ENCODE measurements at regions not wholly inside any gene's neighbourhood (a gene's known extent, or its start where the extent isn't known, plus 50 kb on each side); places are given as distances from the start of the nearest gene placed in this dataset.
A peak's percentile ranks its signal among the peaks of the same experiment; 100 is the strongest.

DNA sequence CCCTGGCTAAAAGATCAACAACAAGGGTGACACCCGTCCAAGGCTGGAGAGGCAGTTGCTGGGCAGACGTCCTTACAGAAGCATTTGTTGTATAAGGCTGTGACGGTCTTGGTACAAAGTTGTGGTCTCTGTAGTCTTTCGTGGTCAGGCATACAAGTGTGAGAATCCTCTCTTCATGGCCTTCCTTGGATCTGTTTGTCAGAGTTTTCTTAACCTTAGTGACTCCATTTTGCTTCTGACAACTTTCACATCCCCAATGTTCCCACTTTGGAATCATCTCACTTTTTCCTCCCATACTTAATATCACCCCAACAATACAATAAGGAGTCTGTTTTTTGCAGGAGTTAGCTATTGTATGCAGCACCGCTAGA lies 72.7 kb upstream of the ZCCHC2 start:
- TF ChIP-seq, protein P1, sequence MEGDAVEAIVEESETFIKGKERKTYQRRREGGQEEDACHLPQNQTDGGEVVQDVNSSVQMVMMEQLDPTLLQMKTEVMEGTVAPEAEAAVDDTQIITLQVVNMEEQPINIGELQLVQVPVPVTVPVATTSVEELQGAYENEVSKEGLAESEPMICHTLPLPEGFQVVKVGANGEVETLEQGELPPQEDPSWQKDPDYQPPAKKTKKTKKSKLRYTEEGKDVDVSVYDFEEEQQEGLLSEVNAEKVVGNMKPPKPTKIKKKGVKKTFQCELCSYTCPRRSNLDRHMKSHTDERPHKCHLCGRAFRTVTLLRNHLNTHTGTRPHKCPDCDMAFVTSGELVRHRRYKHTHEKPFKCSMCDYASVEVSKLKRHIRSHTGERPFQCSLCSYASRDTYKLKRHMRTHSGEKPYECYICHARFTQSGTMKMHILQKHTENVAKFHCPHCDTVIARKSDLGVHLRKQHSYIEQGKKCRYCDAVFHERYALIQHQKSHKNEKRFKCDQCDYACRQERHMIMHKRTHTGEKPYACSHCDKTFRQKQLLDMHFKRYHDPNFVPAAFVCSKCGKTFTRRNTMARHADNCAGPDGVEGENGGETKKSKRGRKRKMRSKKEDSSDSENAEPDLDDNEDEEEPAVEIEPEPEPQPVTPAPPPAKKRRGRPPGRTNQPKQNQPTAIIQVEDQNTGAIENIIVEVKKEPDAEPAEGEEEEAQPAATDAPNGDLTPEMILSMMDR (conservative IDR thresholded peaks at IDR 0.05): no peak
- no peaks in the 10 kb centered on the region for H3K4me1 ChIP-seq (ENCODE audit: control insufficient read depth, insufficient read depth, low read length)
- H3K4me3 ChIP-seq (ENCODE audit: low read length): no peak overlapping the region
- Mint-ChIP-seq H3K9me3 (no peaks in the 10 kb centered on the region), H3K36me3 (ENCODE audit: low read depth) (no peaks in the 10 kb centered on the region), H3K4me3 (no peak overlapping the region), H3K27me3 (ENCODE audit: insufficient read depth) (no peaks in the 10 kb centered on the region), H3K27ac (peak overlapping the region; percentile 40), H3K4me1 (peaks cover 25% of the 10 kb centered on the region)
- no peaks in the 10 kb centered on the region for H3K27me3 ChIP-seq (ENCODE audit: control insufficient read depth, insufficient read depth, low read length, poor library complexity, severe bottlenecking)
- no peaks in the 10 kb centered on the region for H3K9me3 ChIP-seq (ENCODE audit: control insufficient read depth, low read length)
- no peak overlapping the region for H3K9ac ChIP-seq (ENCODE audit: extremely low read depth, low read length, poor library complexity, severe bottlenecking)
- no peak for DNase-seq
- no peaks in the 10 kb centered on the region for H3K36me3 ChIP-seq (ENCODE audit: control insufficient read depth, insufficient read depth, low read length)
- no peak overlapping the region for H3K27ac ChIP-seq (ENCODE audit: low read depth, low read length)
- WGBS, 2 experiments (ENCODE audit: insufficient coverage in 1 of 2, insufficient read length in 1 of 2): 90 to 100% methylated on average over 3 to 5 of the region's 5 CpGs

- TF ChIP-seq, protein P1 (conservative IDR thresholded peaks at IDR 0.05): no peak
- Mint-ChIP-seq H3K27me3 (ENCODE audit: insufficient read depth) (no peaks in the 10 kb centered on the region), H3K27ac (no peak overlapping the region), H3K9me3 (no peaks in the 10 kb centered on the region), H3K4me1 (peaks cover 21% of the 10 kb centered on the region), H3K36me3 (ENCODE audit: low read depth) (no peaks in the 10 kb centered on the region), H3K4me3 (no peak overlapping the region)
- Histone ChIP-seq H3K36me3 (ENCODE audit: control insufficient read depth, insufficient read depth, low read length) (no peaks in the 10 kb centered on the region), H3K9ac (ENCODE audit: extremely low read depth, low read length, poor library complexity, severe bottlenecking) (no peak overlapping the region), H3K4me1 (ENCODE audit: control insufficient read depth, insufficient read depth, low read length) (no peaks in the 10 kb centered on the region), H3K4me3 (ENCODE audit: low read length) (no peak overlapping the region), H3K9me3 (ENCODE audit: control insufficient read depth, low read length) (no peaks in the 10 kb centered on the region), H3K27me3 (ENCODE audit: control insufficient read depth, insufficient read depth, low read length, poor library complexity, severe bottlenecking) (no peaks in the 10 kb centered on the region), H3K27ac (ENCODE audit: low read depth, low read length) (no peak overlapping the region)
- WGBS, 2 experiments (ENCODE audit: insufficient coverage in 1 of 2, insufficient read length in 1 of 2): 84 to 87% methylated on average over 9 to 15 of the region's 15 CpGs
- peak; percentile 59 for DNase-seq
Measured at GRCh38 chr18:62450546-62451410, 72.0 kb upstream of the ZCCHC2 start.

DNA sequence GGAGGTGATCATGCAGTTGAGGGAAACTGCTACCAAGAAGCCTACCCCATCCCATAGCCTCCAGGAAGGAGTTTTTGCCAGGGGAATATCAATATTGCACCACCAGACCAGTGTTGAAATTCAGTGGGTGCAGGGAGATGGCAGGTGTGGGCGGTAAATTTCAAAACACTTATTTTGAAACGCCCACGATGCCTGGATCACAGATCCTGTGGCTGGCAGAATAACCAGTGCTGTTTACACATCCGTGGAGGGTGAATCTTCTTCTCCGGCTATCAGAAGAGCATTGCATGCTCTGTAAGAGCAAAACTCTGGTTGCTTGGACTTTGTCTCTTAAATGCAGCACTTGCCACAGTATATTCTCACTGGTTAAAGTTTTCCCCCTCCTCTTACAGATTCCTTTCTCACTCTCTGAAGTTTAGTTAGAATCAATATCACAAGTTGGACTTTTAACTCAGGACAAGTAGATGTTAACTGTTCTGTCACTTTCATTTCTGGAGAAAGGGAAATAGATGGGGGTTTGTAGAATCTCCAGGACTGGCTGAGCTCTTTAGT lies 70.5 kb upstream of the ZCCHC2 start:
- WGBS, 2 experiments (ENCODE audit: insufficient coverage in 1 of 2, insufficient read length in 1 of 2): 92% methylated on average over 5 of the region's 5 CpGs
- no peaks in the 10 kb centered on the region for H3K36me3 ChIP-seq (ENCODE audit: control insufficient read depth, insufficient read depth, low read length)

More for the DNA sequence above, 70.5 kb upstream of the ZCCHC2 start:
- Histone ChIP-seq H3K27me3 (ENCODE audit: control insufficient read depth, insufficient read depth, low read length, poor library complexity, severe bottlenecking) (no peaks in the 10 kb centered on the region), H3K4me1 (ENCODE audit: control insufficient read depth, insufficient read depth, low read length) (no peaks in the 10 kb centered on the region), H3K9me3 (ENCODE audit: control insufficient read depth, low read length) (no peaks in the 10 kb centered on the region), H3K9ac (ENCODE audit: extremely low read depth, low read length, poor library complexity, severe bottlenecking) (no peak overlapping the region), H3K27ac (ENCODE audit: low read depth, low read length) (no peak overlapping the region), H3K4me3 (ENCODE audit: low read length) (no peak overlapping the region)
- Mint-ChIP-seq H3K27ac (no peak overlapping the region), H3K36me3 (ENCODE audit: low read depth) (no peaks in the 10 kb centered on the region), H3K9me3 (no peaks in the 10 kb centered on the region), H3K4me1 (peaks cover 21% of the 10 kb centered on the region), H3K27me3 (ENCODE audit: insufficient read depth) (no peaks in the 10 kb centered on the region), H3K4me3 (no peak overlapping the region)
- DNase-seq: no peak
- TF ChIP-seq, protein P1 (conservative IDR thresholded peaks at IDR 0.05): no peak

Data from endodermal cell (in vitro differentiated cells).